CD4-positive, alpha-beta T cell treated with Interleukin-10 for 1 hour (primary cell): ENCODE measurements at regions not wholly inside any gene's neighbourhood (a gene's known extent, or its start where the extent isn't known, plus 50 kb on each side); places are given as distances from the start of the nearest gene placed in this dataset.
"Not testable (repeated sequence)": the region's sequence is repeated elsewhere in the genome, so short reads cannot be mapped to it uniquely, and the experiment has no call there.

Experiments
- DNase-seq: peaks from one replicate; pipeline ENCODE4 v3.0.0-alpha.2; 2020

DNA sequence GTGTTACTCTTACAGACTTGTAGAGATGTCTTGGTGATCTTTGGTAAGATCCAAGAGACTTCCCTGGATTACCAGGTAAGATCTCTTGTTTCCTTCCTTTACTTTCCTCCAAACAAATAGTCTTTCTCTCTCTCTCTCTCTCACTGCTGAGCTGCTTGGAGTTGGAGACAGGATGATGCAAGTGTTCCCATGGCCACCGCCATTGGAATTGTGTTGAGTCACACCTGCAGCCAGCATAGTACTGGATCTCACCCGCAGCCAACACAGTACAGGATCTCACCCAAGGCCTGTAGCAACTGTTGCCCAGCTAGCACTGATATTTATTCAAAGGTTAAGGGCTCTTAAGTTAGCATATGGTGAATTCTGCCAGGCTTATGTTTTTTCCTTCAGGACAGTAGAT, 1080.9 kb downstream of the FAT4 start:
- DNase-seq, result no peak

DNA sequence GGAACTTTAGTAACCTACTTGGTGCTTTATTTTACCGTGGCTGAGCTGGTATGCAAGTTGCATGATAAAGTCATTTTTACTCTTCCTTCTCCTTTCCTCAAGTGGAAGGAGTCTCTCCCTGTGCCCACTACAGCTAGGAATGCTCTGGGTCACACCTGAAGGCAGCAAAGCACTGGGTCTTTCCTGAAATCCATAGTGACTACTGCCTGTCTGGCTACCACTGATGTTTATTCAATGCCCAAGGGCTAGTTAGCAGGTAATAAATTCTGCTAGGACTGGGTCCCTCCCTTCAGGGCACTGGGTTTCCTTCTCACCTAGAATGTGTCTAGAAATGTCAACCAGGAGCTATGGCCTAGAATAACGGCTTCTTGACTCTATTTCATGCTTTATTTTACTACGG, 1081.4 kb downstream of the FAT4 start:
- DNase-seq, result no peak

DNA sequence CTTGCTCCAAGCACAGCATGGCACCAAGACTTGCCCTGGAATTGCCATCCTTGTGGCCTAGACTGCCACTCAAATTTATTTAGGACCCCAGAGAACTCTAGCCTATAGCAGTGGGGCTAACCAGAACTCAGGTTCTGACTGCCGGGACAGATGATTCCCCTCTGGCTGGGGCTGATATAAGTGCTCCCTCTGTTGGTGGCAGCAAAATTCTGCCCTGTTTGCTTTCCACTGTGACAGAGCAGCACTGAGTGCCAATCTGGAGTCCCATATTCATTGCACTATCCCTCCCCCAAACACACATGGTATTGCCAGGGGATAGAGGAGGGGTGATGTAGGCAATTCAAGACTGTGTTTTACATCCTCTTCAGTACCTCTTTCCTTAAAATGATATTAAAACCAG, 1081.9 kb downstream of the FAT4 start:
- DNase-seq, result no peak

DNA sequence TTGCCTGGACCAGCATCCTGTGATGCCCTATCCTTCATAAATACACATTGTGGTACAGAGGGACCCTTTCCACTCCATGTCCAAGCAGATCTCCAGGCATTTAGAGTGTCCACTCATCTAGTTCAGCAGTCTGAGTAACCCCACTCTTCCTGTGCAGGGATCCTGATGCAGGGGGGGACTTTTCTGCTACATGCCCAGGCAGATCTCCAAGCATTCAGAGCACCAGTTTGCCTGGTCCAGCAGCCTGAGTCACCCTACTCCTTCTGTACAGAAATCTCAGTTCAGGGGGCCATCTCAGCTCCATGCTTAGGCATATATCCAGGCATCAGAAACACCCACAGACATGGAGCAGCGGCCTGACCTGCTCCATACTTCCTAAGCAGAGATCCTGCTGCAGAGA, 1089.8 kb downstream of the FAT4 start:
- no peak for DNase-seq

DNA sequence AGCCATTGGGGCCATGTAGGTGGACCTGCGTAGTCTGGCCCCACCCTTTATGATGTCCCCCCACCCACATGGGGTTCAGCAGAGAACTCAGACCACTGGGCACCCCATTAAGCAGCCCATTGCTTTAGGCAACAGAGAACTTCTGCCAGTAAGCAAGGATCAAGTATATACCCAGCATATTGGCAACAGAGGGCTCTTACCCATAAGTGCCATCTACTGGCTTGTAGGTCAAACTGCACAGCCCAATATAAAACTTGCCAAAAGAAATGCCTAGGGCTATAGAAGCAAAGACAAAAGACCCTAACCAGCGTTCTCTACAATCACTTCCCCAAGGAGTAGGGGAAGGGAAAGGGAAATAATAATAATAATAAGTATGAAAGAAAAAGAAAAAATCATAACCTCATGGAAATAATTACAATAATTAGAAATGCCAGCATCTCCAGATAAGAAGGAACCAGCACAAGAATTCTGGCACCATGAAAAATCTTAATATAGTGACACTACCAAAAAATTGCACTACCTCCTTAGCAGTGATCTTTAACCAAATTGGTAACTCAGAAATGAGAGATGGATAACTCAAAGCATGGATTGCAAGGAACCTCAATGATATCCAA, 1090.7 kb downstream of the FAT4 start:
- DNase-seq, result no peak

DNA sequence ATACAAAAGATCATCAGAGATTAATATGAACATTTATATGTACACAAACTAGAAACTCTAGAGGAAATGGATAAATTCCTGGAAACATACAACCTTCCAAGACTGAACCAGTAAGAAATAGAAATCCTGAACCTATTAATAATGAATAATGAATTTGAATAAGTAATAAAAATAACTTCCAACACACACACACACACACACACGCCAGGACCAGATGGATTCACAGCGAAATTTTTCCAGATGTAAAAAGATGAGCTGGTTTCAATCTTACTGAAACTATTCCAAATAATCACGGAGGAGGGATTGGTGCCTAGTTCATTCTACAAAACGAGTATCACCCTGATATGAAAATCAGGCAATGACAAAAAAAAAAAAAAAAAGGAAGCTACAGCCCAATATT, 1095.0 kb downstream of the FAT4 start:
- no peak for DNase-seq

DNA sequence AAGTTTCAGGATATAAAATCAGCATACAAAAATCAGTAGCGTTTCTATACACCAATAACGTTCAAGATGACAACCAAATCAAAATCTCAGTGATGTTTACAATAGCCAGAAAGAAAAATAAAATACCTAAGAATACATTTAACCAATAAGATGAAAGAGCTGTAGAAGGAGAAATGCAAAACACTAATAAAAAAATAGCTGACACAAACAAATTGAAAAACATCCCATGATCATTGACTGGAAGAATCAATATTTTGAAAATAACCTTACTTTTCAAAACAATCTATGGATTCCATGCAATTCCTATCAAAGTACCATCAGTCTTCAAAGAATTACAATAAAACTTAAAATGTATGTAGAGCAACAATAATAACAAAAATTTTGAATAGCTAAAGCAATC, 1096.3 kb downstream of the FAT4 start:
- no peak for DNase-seq

DNA sequence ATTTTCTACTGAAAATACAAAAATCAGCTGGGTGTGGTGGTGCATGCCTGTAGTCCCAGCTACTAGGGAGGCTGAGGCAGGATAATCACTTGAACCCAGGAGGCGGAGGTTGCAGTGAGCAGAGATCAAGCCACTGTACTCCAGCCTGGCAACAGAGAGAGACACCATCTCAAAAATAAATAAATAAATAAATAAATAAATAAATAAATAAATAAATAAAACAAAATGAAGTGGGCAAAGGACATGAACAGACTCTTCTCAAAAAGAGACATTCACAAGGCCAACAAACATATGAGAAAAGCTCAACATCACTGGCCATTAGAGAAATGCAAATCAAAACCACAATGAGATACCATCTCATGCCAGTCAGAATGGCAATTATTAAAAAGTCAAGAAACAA, 1097.6 kb downstream of the FAT4 start:
- DNase-seq, result not testable (repeated sequence)

DNA sequence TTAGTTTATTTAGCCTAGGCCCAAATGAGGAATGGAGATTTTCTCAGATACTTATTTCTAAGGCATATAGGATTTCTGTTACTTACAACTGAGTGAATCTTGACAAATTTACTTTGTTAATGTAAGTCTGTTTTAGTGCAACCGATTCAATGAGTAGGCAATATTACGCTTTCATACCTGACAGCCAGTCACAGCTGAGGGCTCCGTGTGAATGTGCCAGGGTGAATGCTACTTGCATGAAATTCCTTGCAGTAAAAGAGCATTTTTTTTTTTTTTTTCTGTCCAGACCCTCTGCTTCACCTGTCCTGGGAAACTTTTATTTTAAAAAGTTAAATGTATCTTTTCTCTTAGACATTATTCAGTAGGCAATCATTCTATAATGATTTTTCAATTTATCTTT, 1100.0 kb downstream of the FAT4 start:
- no peak for DNase-seq

DNA sequence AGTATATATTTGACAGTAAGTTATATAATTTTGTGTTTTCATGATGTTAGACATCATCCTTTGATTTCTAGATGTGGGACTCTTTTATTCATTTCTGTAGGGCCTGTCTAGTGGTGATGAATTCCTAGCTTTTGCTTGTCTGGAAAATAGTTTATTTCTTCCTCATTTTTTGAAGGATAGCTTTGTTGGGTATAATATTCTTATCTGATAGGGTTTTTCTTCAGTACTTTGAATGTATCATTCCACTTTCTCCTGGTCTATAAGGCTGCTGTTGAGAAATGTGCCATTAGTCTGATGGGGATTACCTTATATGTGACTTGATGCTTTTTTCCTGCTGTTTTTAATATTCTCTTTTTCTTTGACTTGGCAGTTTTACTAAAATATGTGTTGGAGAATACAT, 1104.5 kb downstream of the FAT4 start:
- no peak for DNase-seq

DNA sequence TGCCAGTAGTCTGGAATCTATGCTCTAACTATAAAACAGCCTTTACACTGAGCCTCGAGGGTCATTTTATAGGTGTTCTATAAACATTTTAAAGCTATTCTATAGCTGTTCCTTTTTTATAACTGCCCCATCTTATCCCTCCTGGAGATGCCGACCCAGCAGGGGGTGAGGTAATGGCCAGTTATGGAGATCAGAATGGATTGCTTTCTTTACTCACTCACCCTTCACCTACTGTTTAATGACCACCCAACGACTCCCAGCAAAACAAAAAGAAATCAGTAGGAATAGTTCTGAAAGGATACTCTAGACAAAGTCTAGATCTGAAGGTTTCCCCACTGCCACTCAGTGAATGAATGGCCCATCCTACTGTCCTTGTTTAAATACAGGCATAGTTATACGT, 1113.1 kb downstream of the FAT4 start:
- DNase-seq, result no peak

DNA sequence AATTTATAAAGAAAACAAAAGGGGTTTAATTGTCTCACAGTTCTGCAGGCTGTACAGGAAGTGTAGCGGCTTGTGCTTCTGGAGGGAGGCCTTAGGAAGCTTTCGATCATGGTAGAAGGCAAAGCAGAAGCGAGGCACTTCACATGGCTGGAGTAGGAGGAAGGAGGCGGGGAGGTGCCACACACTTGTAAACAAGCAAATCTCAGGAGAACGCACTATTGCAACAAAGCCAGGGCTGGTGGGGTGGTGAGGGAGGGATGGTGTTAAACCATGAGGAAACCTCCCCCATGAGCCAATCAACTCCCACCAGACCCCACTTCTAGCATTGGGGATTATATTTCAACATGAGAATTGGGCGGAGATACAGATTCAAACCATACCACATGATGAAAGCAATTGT, 1116.3 kb downstream of the FAT4 start:
- DNase-seq, result no peak

DNA sequence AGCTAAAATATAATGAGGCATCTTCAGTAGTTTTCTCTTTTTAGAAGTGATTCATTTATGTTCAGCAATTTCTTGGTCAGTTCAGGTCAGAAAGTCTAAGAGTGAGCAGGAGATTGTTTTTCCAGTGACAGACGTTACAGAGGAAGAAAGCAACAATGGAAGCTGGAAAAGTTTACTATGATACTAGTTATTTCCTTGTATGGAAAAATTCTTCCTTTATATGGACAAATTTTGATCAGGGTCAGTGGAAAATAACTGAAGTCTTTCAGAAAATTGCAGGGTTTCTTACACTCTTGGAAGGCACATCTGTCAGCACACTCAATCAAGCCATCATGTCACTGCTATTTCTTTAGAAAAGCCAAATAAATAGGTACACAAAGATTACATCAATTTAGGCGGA, 1120.7 kb downstream of the FAT4 start:
- no peak for DNase-seq

DNA sequence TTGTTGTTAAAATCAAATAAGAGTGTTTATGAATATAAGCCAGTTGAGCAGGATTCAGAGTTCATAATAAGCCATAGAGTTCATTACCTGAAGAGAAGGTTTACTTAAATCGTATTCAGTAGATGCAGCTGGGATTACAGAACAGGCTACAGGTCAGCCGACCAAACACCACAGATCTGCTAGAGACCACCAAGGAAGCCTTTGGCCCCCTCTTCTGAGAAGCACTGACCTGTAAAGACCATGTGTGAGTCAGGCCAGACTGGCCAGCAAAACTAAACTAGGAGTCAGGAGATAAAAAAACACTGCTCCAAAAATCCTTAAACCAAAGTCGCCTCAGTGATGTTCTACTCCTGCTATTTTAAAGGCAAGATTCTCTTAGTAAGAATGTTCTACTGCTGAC, 1125.5 kb downstream of the FAT4 start:
- DNase-seq, result no peak

DNA sequence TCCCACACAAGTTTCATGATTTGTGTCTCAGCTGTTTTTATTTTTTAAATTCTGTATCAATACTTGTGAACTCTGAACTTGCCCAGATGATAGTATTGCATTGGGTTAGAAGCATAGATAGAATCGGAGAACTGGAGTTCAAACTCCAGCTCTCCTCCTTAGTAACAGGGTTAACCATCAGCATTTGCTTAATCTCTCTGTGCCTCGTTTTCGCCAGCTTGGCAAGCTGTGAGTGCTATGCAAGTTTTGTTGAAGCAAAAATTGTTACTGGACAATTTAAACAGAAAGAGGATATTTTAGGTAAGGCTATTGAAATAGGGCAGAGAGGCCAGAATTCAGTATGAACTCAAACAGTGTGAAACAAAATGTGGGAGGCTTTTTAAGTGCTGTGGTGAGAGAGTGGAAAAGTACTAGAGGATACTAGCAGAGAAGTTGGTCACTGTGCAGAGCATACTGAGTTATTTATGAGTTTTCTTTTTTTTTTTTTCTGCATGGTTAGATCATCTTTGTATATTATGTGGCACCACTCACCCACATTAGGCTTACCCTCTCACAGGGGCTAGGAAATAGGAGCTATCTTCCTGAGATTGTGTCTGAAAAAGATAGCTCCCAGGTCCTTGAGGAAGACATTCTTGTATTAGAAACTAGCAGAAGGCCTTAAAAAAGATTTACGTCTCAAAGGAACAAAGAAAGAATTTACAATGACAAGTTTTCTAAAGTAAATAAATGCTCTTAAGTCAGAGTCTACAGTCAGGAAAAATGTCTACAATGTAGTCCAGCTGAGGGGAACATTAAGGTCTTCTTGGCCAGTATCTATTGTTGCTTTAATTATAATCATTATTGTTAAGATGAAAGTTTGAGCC, 1126.6 kb downstream of the FAT4 start:
- no peak for DNase-seq

DNA sequence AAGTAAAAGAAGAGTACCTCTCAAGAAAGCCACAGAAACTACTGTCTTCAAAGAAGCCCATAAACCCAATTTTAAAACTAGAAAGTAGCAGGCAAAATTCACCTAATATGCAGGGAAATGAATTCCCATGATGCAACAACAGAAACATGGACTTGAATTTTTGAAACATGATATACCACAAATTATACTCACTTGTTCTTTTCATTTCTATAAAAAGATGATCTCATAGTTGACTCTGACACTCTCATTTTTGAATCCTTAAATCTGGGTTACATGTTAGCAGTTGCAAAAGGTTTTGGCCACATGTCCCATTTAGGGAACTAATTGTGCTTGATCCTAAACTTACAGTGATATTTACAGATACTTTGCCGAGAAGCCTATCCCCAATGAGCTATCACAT, 1130.8 kb downstream of the FAT4 start:
- DNase-seq, result no peak

DNA sequence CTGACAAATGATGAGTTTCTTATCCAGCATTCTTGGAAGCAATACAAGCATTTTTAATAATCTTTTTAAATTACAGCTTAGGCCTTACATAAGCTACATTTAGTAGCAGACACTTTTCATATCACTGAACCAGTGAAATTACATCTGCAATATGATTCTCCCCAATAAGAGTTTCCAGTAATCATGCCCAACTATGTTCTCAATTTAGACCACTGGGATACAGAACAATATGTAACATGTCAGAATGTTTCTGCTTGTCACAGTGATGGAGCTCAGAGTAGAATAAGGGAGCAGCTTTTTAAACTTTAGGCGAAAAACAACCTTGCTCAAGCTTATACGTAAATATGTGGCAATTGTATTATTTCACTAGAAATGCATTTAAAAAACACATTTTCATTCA, 1132.2 kb downstream of the FAT4 start:
- no peak for DNase-seq

DNA sequence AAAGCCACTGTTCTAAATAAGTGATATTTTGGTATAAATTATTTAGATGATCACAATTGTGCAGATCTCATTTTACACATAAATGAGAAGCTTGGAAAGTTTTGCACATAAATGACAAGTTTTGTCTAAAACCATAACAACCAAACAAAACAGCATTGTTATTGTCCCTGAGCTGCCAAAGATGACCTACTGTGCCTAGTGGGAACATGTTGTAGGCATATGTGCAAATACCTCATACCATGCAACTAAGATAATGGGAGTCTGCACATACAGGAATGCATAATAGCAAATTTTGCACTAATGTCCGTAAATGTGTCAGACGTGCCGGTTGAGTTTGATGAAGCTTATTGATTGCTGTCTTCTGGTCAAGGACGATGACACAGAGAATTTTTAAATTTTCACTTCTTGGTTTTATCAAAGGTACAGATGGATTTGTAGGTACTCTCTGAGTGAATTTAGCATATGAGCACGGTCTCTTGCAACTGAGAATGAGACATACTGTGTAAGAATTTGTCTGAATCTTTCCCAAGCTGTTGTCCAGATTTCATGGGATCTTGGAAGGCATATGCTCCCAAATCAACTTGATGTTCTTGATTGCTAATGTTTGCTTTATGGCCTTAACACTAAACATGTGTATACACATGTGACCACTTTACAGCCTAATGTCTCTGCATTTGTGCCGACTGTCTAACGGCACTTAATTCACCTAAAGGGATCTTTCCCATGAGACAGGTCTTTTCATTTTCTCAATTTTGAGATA, 1133.5 kb downstream of the FAT4 start:
- DNase-seq, result no peak

DNA sequence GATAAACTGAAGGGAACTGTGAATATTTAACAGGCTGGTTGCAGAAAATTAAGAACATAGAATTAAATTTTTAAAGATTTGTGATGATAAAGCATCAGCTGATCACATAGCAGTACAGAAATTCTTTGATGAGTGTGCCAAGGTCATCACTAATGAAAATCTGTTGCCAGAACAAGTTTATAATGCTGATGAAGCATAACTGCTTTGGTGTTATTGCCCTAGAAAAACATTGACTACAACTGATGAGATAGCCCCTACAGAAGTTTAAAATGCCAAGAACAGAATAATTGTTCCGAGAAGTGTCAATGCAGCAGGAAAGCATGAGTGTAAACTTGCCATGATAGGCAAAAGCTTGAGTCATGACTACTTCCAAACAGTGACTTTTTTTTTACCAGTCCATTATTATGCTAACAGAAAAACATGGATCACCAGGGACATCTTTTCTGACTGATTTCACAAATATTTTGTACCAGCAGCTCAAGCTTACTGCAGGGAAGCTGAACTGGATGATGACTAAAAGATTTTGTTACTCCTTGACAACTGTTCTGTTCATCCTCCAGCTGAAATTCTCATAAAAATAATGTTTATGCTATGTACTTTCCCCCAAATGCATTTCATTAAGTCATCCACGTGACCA, 1136.6 kb downstream of the FAT4 start:
- no peak for DNase-seq

DNA sequence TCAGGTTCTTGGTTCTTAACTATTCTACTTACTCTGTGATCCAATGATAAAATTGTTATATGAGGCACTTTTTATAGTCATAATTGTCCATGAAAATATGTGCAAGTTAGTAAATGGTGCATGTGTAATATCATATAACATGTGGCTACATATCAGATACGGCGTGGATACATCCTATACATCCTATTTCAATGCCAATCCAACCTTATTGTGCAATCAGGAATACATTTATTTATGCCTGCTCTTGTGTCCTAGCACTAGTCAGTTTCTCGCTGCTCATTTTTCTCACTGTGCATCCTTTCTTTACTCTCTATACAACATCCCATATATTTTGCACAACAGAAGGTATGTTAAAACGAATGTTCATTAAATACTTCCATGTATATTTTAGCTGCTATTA, 1141.1 kb downstream of the FAT4 start:
- DNase-seq, result no peak

DNA sequence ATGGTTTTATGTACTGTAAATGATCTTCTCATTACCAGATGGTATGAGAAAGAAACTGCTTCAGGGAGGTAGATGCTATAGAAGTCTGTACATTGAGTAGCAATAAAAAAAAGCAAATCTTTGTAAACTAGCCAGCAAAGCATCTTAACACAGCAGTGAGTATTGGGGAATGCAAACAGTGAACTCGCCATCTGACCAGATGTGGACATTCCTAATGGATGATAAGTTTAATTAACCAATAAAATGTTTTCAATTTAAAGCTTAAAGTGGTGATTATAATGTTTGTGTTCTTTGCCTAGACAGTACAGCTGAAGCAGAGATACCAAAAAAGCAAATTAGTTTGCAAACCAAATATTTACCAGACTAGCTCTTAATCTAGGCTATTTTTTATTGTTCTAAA, 1144.2 kb downstream of the FAT4 start:
- no peak for DNase-seq

DNA sequence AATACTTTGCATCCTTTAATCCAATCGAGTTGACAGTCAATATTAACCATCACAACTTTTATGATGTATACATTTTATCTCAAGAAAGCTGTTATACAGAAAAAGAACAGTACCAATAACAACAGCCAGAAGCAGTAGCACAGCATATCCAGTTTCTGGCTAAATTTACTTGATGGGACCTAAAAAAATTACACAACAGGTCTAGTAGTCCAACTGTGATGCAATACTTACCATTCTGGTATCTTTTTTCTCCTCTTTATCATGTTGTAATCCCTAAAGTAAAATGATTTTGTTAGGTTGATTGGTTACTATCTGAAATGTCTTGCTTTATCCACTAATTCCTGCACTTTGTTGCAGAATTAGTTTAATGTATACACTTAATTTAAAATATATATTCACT, 1150.6 kb downstream of the FAT4 start:
- DNase-seq, result no peak

DNA sequence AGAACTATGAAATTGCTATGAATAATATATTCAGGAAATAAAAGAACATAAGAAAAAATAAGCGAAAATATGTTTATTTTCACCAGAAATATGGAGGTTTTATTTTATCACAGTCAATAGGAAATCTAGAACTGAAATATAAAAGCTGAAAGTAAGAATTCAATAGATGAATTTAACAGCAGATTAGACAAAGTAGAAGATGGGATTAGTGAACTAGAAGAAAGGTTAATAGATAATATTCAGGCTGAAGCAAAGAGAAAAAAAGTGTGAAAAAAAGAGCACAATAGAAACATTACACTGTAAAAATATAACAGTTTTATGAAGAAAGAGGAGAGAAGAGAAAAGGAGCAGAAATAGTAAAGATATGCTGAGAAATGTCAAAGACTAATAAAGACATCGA, 1152.1 kb downstream of the FAT4 start:
- no peak for DNase-seq

DNA sequence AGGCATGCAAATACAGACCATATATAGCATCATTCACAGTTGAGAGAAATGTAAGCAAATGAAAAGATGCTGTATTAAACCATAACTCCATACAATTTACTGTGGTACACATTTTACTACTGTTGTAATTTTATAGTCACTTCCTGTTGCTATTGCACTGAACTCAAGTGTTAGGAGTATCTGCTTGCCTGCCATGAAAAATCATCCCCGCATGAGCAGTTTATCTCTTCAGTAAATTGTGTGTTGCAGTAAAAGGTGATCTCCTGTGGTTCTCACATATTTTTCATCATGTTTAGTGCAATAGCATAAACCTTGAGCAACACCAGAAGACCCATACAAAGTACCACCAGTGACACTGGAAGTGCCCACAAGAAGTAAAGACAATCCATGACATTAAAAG, 1153.4 kb downstream of the FAT4 start:
- DNase-seq, result no peak
